Left kidney (tissue), 1 donor: ENCODE measurements at regions not wholly inside any gene's neighbourhood (a gene's known extent, or its start where the extent isn't known, plus 50 kb on each side); places are given as distances from the start of the nearest gene placed in this dataset.
"Not testable (repeated sequence)": the region's sequence is repeated elsewhere in the genome, so short reads cannot be mapped to it uniquely, and the experiment has no call there.

Source experiments
- DNase-seq: peaks from one replicate; pipeline ENCODE4 v3.0.0-alpha.2; 2013

GRCh38 chr15:63434576-63435186, 53.0 kb upstream of the CA12 start:
- no peak for DNase-seq

DNA sequence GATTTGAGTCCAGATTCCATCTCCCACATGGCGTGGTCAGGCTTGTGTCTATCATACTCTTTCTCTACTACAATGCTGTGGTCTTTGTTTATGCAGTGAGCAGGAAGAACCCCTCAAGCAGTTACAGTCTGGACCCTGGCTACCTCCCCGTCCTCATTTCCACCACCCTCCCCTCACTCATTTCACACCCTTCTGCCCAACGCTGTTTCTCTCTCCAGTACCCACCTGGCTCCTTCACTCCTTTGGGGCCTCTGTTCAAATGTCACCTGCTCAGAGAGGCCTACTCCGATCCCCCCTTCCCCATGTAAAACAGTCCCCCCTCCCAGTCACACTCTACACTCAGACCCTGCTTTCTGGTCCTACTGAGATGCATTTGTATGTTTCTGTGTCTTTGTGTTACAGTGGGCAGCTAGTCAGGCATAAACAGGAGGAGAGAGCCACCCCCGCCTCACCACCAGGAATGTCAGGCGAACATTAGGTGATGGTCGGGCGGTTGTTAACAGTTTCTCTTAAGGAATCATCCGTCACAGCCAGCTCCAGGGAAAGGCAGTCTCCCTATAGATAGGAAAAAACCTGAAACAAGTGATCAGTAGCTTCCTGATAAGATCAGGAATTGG, 53.7 kb upstream of the CA12 start:
- DNase-seq = no peak

DNA sequence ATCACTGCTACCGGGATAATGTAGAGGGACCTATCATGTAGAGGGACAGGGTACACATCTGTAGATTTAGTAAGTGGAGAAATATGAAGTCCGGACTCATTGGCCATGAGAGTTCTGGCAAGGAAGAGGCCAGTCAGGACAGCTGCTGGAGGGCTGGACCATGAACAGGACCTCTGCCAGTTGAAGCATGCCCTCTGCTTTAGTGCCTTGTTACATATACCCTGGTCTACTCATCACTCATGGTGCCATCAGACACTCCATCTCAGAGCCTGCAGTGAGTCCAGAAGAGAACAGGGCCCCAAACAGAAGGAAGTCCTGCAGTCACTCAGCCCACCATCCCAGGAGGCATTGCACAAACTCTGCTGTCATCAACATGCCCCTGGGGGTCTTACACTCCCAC, 54.7 kb upstream of the CA12 start:
- no peak for DNase-seq

DNA sequence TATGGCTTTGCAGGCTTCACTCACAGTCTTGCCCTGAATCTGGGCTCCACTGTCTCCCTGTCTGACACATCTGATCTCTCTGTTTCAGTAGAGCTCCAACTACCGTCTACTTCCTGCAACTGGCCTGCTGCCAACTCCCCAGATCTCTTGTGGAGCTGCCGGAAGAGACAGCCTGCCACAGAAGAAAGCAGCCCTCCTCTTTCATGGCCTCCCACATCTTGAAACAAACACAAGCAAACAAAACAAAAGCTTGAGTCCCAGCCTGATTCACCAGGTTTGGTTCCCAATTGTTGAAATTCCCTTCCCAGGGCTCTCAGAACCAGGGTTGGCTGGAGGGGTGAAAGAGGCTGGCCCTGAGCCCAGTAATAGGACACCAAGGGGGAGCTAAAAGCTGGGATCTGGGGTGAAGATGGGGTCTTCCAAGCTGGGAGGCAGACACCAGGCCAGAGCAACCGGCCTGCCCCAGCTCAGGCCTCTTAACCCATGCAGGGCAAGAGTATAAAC, 55.3 kb upstream of the CA12 start:
- DNase-seq = peak; percentile 85

- no peak for DNase-seq
Observed at GRCh38 chr15:63439536-63440264, 58.1 kb upstream of the CA12 start.

GRCh38 chr15:63440265-63440648, 58.6 kb upstream of the CA12 start:
- no peak for DNase-seq

- no peak for DNase-seq
Observed at GRCh38 chr15:63440756-63441155, 59.1 kb upstream of the CA12 start.

DNA sequence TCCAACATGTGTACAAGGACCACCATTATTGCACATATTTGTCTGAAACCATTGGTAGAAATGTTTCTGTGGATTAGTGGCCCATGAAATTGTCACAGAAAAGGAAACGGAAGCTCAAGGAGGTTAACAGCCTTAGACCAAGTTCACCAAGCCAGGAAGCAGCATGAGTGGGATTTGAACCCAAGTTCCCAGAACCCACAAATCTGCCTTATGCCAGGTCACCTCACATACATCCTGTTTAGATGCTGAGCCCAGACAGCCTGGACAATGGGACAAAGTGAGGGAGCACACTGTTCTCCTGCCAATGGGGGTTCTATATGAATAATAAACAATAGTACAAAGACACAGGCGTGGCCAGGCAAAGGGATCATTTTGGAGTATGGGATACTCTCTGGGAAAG, 59.6 kb upstream of the CA12 start:
- no peak for DNase-seq

DNA sequence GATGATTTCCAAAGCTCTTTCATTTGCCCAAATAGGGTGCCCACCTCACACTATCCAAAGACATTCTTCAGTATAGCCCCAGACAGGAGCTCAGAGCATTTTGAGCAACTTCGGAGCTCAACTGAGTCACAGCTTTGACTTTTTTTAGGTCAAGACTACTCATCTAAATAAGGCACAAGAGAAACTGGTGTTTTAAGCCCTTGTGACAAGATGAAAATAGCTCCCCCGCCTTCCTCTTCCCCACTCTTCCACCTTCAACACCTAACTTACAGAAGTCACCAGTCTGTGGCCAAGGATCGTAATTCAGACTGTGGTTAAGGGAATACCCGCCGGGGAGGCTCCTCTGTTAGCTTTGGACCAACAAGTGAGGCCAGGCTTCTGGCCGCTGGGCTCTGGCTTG, 60.4 kb upstream of the CA12 start:
- no peak for DNase-seq

GRCh38 chr15:63444611-63445010, 59.8 kb upstream of the USP3 start:
- DNase-seq = no peak

DNA sequence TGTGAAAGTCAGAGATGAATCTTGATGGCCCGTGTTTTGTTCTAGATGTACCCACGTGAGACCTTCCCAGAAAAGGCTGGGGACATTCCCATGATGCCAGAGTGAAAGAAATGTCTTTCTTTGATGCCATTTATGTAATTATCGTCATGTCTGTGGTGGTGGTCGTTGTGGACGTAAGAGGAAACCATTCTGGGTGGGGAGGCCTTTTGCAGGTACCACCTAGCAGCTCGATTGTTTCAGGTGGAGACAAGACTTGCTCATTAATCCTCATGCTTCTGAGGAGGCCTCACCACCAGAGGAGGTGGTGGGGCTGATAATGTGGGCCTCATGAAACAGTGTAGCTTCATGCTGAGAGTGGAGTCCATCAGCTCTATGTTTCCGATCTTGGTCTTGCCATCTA, 58.1 kb upstream of the USP3 start:
- no peak for DNase-seq

DNA sequence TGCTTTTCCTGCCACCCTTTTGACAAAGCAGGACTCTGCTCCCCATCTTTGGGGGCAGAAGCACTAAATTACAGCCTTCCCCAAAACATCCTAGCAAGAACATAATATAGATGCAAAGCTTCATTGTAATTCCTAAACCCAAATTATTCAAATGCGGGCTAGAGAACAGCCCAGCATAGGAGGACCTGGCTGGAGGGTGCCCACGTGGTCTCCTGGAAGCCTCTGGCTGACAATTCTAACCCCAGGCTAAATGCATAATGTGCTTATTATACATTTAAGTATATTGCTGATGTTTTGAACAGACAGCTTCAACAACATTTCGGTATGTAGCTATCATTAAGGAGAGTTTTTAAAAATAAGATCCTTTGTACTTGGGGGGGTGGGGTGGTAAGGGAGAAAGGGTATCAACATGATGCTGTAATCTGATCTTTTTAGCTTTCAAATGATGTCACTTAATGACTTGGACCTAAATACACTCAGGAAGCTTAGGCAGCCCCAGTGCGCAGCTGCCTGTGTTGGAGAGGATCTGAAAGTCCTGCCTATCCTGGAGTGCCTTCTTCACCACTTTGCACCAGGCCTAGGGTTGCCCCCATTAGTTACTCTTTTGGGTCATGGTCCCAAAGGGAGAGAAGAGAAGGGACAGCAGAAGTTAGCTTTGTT, 57.2 kb upstream of the USP3 start:
- no peak for DNase-seq

DNA sequence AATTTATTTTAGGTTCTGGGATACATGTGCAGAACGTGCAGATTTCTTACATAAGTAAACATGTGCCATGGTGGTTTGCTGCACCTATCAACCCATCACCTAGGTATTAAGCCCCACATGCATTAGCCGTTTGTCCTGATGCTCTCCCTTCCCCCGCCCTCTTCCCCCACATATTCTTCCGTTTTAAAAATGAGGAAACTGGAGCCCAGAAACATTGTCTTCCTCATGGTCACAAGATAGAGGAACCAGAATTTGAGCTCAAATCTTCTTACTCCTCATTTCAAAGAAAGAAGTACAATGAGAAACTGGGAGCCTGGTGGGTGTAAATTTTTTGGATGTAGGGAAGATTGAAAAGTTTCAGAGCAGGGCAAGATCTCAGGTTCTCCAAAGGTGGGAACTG, 56.1 kb upstream of the USP3 start:
- DNase-seq = no peak

DNA sequence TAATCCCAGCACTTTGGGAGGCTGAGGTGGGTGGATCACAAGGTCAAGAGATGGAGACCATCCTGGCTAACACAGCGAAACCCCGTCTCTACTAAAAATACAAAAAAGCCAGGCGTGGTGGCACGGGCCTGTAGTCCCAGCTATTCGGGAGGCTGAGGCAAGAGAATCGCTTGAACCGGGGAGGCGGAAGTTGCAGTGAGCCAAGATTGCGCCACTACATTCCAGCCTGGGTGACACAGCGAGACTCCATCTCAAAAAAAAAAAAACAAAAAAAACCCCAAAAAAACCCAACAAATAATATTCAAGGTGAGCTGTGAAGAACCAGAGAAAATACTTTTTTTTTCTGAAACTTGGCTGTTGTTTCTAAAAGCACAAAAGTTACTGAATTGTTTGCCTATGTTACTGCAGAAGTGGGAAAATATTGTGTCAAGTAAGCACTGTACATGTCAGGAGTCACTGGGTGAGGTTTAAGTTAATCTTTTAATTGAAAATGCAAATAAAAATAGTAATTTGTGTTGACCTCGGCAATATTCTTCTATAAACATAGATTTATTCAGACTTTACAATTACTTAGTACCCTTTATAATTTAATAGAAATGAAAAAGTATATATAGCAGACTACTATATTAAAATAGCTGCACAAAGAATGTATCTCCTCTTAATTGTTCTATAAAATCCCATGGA, 55.4 kb upstream of the USP3 start:
- DNase-seq = not testable (repeated sequence)

- no peak for DNase-seq
Observed at GRCh38 chr15:63449731-63450130, 54.7 kb upstream of the USP3 start.

DNA sequence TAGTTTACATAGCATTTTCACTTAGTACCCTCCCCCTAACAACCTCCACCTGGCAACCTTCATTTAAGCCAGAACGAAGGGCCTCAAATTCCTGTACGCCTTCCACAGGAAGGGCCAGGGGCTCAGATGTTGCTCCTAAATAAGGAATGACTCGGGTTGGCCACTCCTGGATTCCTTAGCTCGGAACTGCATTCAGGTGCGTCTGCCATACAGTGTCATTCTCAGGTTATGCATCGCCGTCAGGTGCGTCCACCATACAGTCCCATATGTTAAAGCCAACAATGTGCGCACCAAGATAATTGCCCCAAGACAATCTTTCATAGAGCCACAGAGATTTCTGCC, 53.5 kb upstream of the USP3 start:
- DNase-seq = no peak

- DNase-seq = no peak
Observed at GRCh38 chr15:63451671-63452315, 52.6 kb upstream of the USP3 start.

DNA sequence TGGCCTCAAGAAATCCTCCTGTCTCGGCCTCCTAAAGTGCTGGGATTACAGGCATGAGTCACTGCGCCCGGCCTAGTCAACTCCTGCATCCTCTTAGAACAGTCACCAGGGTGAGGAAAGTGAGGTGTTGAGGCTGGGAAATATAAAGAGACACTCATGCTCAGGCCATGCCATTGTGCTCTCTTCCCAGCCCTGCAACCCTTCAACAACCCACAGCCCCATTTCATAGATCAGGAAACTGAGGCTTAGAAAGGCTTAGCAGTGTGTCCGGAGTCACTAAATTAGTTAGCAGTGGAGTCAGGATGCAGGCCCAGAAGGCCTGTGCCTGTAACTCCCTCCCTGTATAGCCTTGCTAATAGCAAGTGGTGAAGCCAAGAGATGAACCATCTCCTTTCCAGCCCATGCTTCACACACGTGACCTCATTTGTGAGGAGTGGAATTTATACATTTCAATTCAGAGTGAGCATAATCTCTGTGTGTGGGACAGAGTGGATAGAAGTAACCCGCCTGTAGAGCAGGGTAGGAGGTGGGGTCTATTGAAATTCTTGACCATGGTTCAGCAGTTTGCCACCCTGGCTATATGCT, 51.7 kb upstream of the USP3 start:
- DNase-seq = no peak

DNA sequence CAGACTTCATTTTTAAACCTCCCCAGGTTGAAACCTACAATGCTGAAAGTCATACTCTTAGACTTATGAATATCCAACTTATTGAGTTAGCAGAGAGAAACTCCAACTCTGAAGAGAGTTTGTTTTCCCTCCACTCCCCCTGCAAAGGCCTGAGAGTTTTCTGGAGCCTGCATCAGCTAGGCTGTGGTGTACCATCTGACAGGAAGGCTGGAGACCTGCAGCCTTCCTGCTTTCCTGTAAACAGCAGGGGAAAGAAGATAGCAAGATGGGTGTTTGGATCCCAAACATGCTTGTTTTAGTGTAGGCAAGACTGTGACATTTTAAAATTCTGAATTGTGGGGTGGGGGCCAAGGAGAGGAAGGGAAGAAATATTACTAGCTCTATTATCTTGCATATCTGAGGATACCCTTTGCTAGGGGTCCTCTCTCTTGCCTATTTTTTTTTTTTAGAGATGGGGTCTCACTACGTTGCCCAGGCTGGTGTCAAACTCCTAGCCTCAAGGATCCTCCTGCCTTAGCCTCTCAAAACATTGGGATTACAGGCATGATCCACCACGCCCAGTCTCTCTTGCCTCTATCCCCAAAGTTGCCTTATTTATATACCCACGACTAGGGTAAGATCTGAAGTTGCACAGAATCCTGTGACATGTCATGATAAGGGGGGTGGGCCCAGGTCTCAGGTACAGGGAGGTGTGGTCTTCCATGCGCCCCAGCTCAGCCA, 51.0 kb upstream of the USP3 start:
- no peak for DNase-seq

DNA sequence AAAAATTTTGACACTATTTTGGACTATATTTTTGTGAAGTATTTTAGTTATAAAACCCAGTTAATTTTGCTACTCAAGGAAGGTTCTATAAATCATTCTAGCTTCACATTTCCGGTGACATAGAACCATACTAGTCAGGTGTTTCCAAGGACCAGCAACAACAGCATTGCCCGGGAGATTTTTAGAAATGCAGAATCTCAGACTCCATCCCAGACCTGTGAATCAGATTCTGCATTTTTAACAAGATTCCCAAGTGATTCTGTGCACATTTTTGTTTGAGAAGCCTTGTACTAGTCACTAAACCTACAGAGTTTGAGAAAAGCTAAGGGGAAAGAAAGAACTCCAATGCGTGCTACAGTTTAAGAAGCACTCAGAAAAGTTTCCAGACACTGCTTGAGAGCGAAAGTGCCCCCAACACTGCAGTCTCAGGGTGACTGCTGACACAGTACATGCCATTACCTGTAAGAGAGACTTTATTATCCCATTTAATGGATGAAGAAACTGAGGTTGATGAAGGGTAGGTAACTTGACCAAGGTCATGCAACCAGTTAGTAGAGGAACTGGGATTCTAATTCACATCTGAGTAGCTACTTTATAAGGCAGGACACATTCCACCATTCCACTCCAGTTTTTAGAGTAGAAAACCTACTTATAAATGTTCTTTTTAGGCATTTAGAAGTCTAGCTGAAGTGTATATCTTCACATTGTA, 49.7 kb upstream of the USP3 start:
- DNase-seq = no peak
